ENCODE measurements at regions not wholly inside any gene's neighbourhood (a gene's known extent, or its start where the extent isn't known, plus 50 kb on each side); places are given as distances from the start of the nearest gene placed in this dataset.

- Histone ChIP-seq H3K36me3 (ENCODE audit: control insufficient read depth in 2 of 4, insufficient read depth in 4 of 4, low read length in 3 of 4) (no peaks in the 10 kb centered on the region), H3K23me2 (ENCODE audit: low read depth, low read length) (no peaks in the 10 kb centered on the region), H3K23ac (ENCODE audit: insufficient read length) (no peak overlapping the region), H3K4me2 (ENCODE audit: insufficient read depth in 1 of 2, low read depth in 2 of 2, low read length in 2 of 2) (no peak overlapping the region), H4K91ac (replicated peaks; ENCODE audit: insufficient read length, low read length) (no peak overlapping the region), H3K4me1 (replicated peaks in 1 of 4; ENCODE audit: control insufficient read depth in 3 of 4, insufficient read depth in 4 of 4, low read length in 3 of 4) (no peaks in the 10 kb centered on the region), H4K20me1 (replicated peaks in 1 of 2; ENCODE audit: control insufficient read depth in 1 of 2, insufficient read depth in 2 of 2, low read length in 2 of 2) (no peaks in the 10 kb centered on the region), H3K9ac (replicated peaks in 1 of 4; ENCODE audit: extremely low read depth in 1 of 4, low read depth in 3 of 4, low read length in 3 of 4) (no peak overlapping the region), H2AFZ (ENCODE audit: low read length) (no peak overlapping the region), H3K79me1 (ENCODE audit: low read depth, low read length) (no peaks in the 10 kb centered on the region), H2BK5ac (ENCODE audit: low read depth, low read length) (no peak overlapping the region), H3K79me2 (ENCODE audit: control insufficient read depth in 1 of 2, insufficient read depth in 2 of 2, low read length in 2 of 2) (no peaks in the 10 kb centered on the region), H3K18ac (ENCODE audit: extremely low read depth, low read length) (no peak overlapping the region), H3K9me3 (ENCODE audit: insufficient read depth in 2 of 2, low read depth in 1 of 2, low read length in 1 of 2) (no peaks in the 10 kb centered on the region), H4K5ac (ENCODE audit: insufficient read length, low read depth, low read length) (no peak overlapping the region), H3K27me3 (replicated peaks in 1 of 4; ENCODE audit: control insufficient read depth in 3 of 4, extremely low read depth in 1 of 4, insufficient read depth in 3 of 4, low read length in 3 of 4) (no peaks in the 10 kb centered on the region; a peak in 1 of 7 replicates), H2BK120ac (replicated peaks; ENCODE audit: low read depth, low read length) (no peak overlapping the region), H2BK15ac (ENCODE audit: low read length) (no peak overlapping the region), H4K8ac (ENCODE audit: extremely low read depth, insufficient read depth, low read length) (no peak overlapping the region), H3K56ac (replicated peaks; ENCODE audit: insufficient read length, low read depth, low read length) (no peak overlapping the region), H3K27ac (ENCODE audit: low read depth, low read length) (no peak overlapping the region), H2BK20ac (ENCODE audit: low read length) (no peak overlapping the region), H2BK12ac (ENCODE audit: low read depth, low read length) (no peak overlapping the region), H3K14ac (ENCODE audit: insufficient read length) (no peak overlapping the region), H3K4me3 (ENCODE audit: extremely low read depth in 1 of 4, insufficient read depth in 2 of 4, low read depth in 3 of 4, low read length in 4 of 4) (no peak overlapping the region), H3K4ac (replicated peaks; ENCODE audit: insufficient read length, low read depth, low read length) (no peak overlapping the region), H2AK5ac (ENCODE audit: low read depth, low read length) (no peak overlapping the region)
- ChIA-PET CTCF (ENCODE audit: partially characterized antibody) (interaction anchor here (0.6 to 1.8 kb wide), 10 partner anchors 11 to 250 kb away, joined by 3 to 8 read pairs (median 3); no protein-coding TSS in a partner anchor), POLR2A (ENCODE audit: partially characterized antibody) (no interaction called here)
- no peak for DNase-seq (ENCODE audit: low read depth in 1 of 2, low spot score in 2 of 2)
- no peak for FAIRE-seq
- WGBS, 2 experiments (ENCODE audit: extremely low coverage in 1 of 2, insufficient coverage in 1 of 2, insufficient read length in 1 of 2, insufficient replicate concordance in 2 of 2, low coverage in 1 of 2, low lambda C conversion rate in 2 of 2, missing lambda C conversion rate in 1 of 2), result 87% methylated on average over 3 of the region's 3 CpGs; no CpG with 5 or more reads in 1 of the 2 experiments
- no peak for TF ChIP-seq RFX5 (IDR thresholded peaks at IDR 0.05; ENCODE audit: borderline replicate concordance, low read depth, low read length)
- TF ChIP-seq E2F6 (IDR thresholded peaks at IDR 0.05), result no peak
- TF ChIP-seq CHD1 (IDR thresholded peaks at IDR 0.05; ENCODE audit: low read depth, low read length), result no peak
- no peak for TF ChIP-seq BRCA1 (IDR thresholded peaks at IDR 0.05; ENCODE audit: low read depth, low read length)
- no peak for TF ChIP-seq NRF1 (IDR thresholded peaks at IDR 0.05; ENCODE audit: low read depth, low read length)
- TF ChIP-seq NANOG (IDR thresholded peaks at IDR 0.05; ENCODE audit: insufficient read depth, low read depth, low read length, poor library complexity, severe bottlenecking), result no peak
- TF ChIP-seq TCF12 (IDR thresholded peaks at IDR 0.05; ENCODE audit: low read depth, low read length), result no peak
- no peak for TF ChIP-seq KDM1A (IDR thresholded peaks at IDR 0.05; ENCODE audit: borderline replicate concordance, low read length)
- no peak for TF ChIP-seq SP1 (IDR thresholded peaks at IDR 0.05; ENCODE audit: low read depth, low read length)
- TF ChIP-seq SIX5 (IDR thresholded peaks at IDR 0.05; ENCODE audit: low read depth, low read length), result no peak
- no peak for TF ChIP-seq EZH2 (IDR thresholded peaks at IDR 0.05; ENCODE audit: low read depth, low read length, severe bottlenecking)
- TF ChIP-seq USF2 (IDR thresholded peaks at IDR 0.05; ENCODE audit: low read length), result no peak
Measured at GRCh38 chr19:29278716-29279115, 65.8 kb upstream of the UQCRFS1 start.
